ENCODE measurements at regions not wholly inside any gene's neighbourhood (a gene's known extent, or its start where the extent isn't known, plus 50 kb on each side); places are given as distances from the start of the nearest gene placed in this dataset.

- TF ChIP-seq REST (IDR thresholded peaks at IDR 0.05; ENCODE audit: insufficient read depth in 1 of 2, low read depth in 2 of 2, low read length in 1 of 2) (no peak), POLR2AphosphoS5 (IDR thresholded peaks at IDR 0.05; ENCODE audit: low read depth, low read length) (no peak), SIN3A (IDR thresholded peaks at IDR 0.05; ENCODE audit: borderline replicate concordance, insufficient read depth, low read depth, low read length) (no peak), TCF7L2 (IDR thresholded peaks at IDR 0.05; ENCODE audit: low read depth, low read length) (no peak)
- TF ChIP-seq, protein P1, sequence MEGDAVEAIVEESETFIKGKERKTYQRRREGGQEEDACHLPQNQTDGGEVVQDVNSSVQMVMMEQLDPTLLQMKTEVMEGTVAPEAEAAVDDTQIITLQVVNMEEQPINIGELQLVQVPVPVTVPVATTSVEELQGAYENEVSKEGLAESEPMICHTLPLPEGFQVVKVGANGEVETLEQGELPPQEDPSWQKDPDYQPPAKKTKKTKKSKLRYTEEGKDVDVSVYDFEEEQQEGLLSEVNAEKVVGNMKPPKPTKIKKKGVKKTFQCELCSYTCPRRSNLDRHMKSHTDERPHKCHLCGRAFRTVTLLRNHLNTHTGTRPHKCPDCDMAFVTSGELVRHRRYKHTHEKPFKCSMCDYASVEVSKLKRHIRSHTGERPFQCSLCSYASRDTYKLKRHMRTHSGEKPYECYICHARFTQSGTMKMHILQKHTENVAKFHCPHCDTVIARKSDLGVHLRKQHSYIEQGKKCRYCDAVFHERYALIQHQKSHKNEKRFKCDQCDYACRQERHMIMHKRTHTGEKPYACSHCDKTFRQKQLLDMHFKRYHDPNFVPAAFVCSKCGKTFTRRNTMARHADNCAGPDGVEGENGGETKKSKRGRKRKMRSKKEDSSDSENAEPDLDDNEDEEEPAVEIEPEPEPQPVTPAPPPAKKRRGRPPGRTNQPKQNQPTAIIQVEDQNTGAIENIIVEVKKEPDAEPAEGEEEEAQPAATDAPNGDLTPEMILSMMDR (IDR thresholded peaks at IDR 0.05) = no peak
Observed at GRCh38 chr16:85215478-85216118, 103.3 kb upstream of the CIBAR2 start.
